ENCODE measurements at regions not wholly inside any gene's neighbourhood (a gene's known extent, or its start where the extent isn't known, plus 50 kb on each side); places are given as distances from the start of the nearest gene placed in this dataset.

GRCh38 chr14:98489115-98489514 lies 782.9 kb downstream of the BCL11B start:
- intact Hi-C loops (cut with micrococcal nuclease), result no loop called here
- ATAC-seq (no peak), DNase-seq (no peak)

GRCh38 chr14:98494582-98494981 lies 777.4 kb downstream of the BCL11B start:
- no peak for DNase-seq
- intact Hi-C loops (cut with micrococcal nuclease), result no loop called here
- ATAC-seq, result no peak

GRCh38 chr14:98498019-98498885 lies 773.7 kb downstream of the BCL11B start:
- no peak for ATAC-seq
- intact Hi-C loops (cut with micrococcal nuclease), result no loop called here

GRCh38 chr14:98501335-98501734 lies 770.7 kb downstream of the BCL11B start:
- intact Hi-C loops (cut with micrococcal nuclease), result no loop called here
- DNase-seq, result no peak
- no peak for ATAC-seq

More at GRCh38 chr14:98498019-98498885, 773.7 kb downstream of the BCL11B start:
- DNase-seq, result no peak

GRCh38 chr14:98501836-98502235 lies 770.2 kb downstream of the BCL11B start:
- intact Hi-C loops (cut with micrococcal nuclease), result no loop called here
- no peak for ATAC-seq
- DNase-seq, result no peak

- ATAC-seq, result no peak
- no peak for DNase-seq
- intact Hi-C loops (cut with micrococcal nuclease), result no loop called here
These were observed 768.7 kb downstream of the BCL11B start for GRCh38 chr14:98503086-98503815.

- ATAC-seq, result no peak
- DNase-seq, result no peak
- intact Hi-C loops (cut with micrococcal nuclease), result no loop called here
These were observed 764.7 kb downstream of the BCL11B start for GRCh38 chr14:98507264-98507663.

GRCh38 chr14:98510392-98510791 lies 761.6 kb downstream of the BCL11B start:
- no peak for ATAC-seq
- intact Hi-C loops (cut with micrococcal nuclease), result no loop called here

GRCh38 chr14:98512501-98513251 lies 759.3 kb downstream of the BCL11B start:
- DNase-seq (no peak), ATAC-seq (no peak)
- intact Hi-C loops (cut with micrococcal nuclease), result no loop called here

More at GRCh38 chr14:98510392-98510791, 761.6 kb downstream of the BCL11B start:
- no peak for DNase-seq

- intact Hi-C loops (cut with micrococcal nuclease), result no loop called here
- no peak for DNase-seq
- ATAC-seq, result no peak
These were observed 758.4 kb downstream of the BCL11B start for GRCh38 chr14:98513558-98513957.

GRCh38 chr14:98514016-98514415 lies 758.0 kb downstream of the BCL11B start:
- intact Hi-C loops (cut with micrococcal nuclease), result no loop called here
- ATAC-seq, result no peak
- DNase-seq, result no peak

- DNase-seq, result no peak
- no peak for ATAC-seq
- intact Hi-C loops (cut with micrococcal nuclease), result no loop called here
These were observed 735.7 kb downstream of the BCL11B start for GRCh38 chr14:98536256-98536655.

GRCh38 chr14:98542316-98542715 lies 729.7 kb downstream of the BCL11B start:
- no peak for ATAC-seq

GRCh38 chr14:98543074-98543473 lies 728.9 kb downstream of the BCL11B start:
- no peak for DNase-seq
- intact Hi-C loops (cut with micrococcal nuclease), result no loop called here
- no peak for ATAC-seq

More at GRCh38 chr14:98542316-98542715, 729.7 kb downstream of the BCL11B start:
- intact Hi-C loops (cut with micrococcal nuclease), result no loop called here
- no peak for DNase-seq

- DNase-seq, result no peak
- intact Hi-C loops (cut with micrococcal nuclease), result no loop called here
- no peak for ATAC-seq
These were observed 727.8 kb downstream of the BCL11B start for GRCh38 chr14:98544174-98544573.

- DNase-seq (no peak), ATAC-seq (no peak)
- intact Hi-C loops (cut with micrococcal nuclease), result no loop called here
These were observed 726.8 kb downstream of the BCL11B start for GRCh38 chr14:98545181-98545580.

- DNase-seq, result no peak
- intact Hi-C loops (cut with micrococcal nuclease), result no loop called here
- no peak for ATAC-seq
These were observed 723.8 kb downstream of the BCL11B start for GRCh38 chr14:98548071-98548686.

GRCh38 chr14:98551028-98551427 lies 721.0 kb downstream of the BCL11B start:
- intact Hi-C loops (cut with micrococcal nuclease), result no loop called here
- ATAC-seq (no peak), DNase-seq (no peak)

GRCh38 chr14:98555440-98555839 lies 716.6 kb downstream of the BCL11B start:
- ATAC-seq, result no peak
- intact Hi-C loops (cut with micrococcal nuclease), result no loop called here
- DNase-seq, result no peak

All from left ventricle myocardium superior (tissue), 1 donor.